ENCODE measurements at regions not wholly inside any gene's neighbourhood (a gene's known extent, or its start where the extent isn't known, plus 50 kb on each side); places are given as distances from the start of the nearest gene placed in this dataset.

DNA sequence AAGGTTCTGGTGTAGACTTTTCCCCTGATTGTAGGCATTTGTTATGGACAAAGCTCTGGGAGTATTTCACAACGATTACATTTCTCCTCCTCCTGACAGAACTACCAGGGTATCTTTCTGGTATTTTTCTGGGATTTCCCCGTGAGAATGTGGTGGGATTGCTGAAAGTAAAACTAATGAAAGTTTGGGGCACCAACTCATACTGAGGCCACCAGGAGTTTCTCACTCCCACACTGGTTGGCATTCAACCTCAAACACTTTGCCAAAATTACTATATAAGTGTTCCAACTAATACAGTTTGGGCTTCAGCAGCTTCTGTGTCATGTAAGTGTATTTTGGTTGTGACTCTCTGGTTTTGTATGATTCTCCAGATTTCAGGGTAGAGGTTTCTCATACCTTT lies 855.1 kb downstream of the GLUD2 start:
- ATAC-seq (no peak), DNase-seq (no peak)
- 34% methylated on average over 2 of the region's 2 CpGs for WGBS (ENCODE audit: insufficient coverage, low coverage, low lambda C conversion rate, missing lambda C conversion rate)
- no peaks in the 10 kb centered on the region for H3K9me3 ChIP-seq
- H3K27me3 ChIP-seq, result no peaks in the 10 kb centered on the region
- H3K27ac ChIP-seq, result no peak overlapping the region
- H3K4me1 ChIP-seq, result no peaks in the 10 kb centered on the region
- intact Hi-C loops (cut with DNase I), result no loop called here
- no peaks in the 10 kb centered on the region for H3K36me3 ChIP-seq
- no peak overlapping the region for H3K4me3 ChIP-seq
- TF ChIP-seq CTCF (IDR thresholded peaks at IDR 0.05), result no peak
- TF ChIP-seq POLR2A (IDR thresholded peaks at IDR 0.05), result no peak

- H3K27ac ChIP-seq, result no peak overlapping the region
- ATAC-seq (no peak), DNase-seq (no peak)
- H3K36me3 ChIP-seq, result no peaks in the 10 kb centered on the region
- no peaks in the 10 kb centered on the region for H3K4me1 ChIP-seq
- TF ChIP-seq CTCF (IDR thresholded peaks at IDR 0.05), result no peak
- TF ChIP-seq POLR2A (IDR thresholded peaks at IDR 0.05), result no peak
- no peak overlapping the region for H3K4me3 ChIP-seq
- H3K27me3 ChIP-seq, result no peaks in the 10 kb centered on the region
- H3K9me3 ChIP-seq, result no peaks in the 10 kb centered on the region
- WGBS (ENCODE audit: insufficient coverage, low coverage, low lambda C conversion rate, missing lambda C conversion rate), result 45% methylated on average over 4 of the region's 7 CpGs
- intact Hi-C loops (cut with DNase I), result no loop called here
These were observed 856.6 kb downstream of the GLUD2 start for GRCh38 chrX:121903961-121904360.

DNA sequence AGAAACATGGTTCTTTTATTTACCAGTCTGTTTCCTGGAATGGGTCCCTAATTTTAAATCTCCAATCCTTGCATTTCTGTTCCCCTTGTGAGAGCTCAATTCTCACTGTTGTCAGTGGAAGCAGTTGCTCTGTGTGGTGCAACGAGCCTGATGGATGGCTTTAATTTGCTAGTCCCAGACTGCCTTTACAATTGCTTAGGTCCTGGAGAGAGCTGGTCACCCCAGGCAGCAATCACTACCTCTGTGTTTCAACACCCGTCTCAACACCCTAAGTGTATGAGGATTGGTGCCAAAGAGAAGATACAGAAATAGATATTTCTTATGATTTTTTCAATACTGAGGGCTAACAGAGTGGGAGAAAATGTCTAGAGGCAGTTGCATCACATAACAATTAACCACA lies 873.8 kb downstream of the GLUD2 start:
- TF ChIP-seq CTCF (IDR thresholded peaks at IDR 0.05) (no peak), POLR2A (IDR thresholded peaks at IDR 0.05) (no peak)
- Histone ChIP-seq H3K4me3 (no peak overlapping the region), H3K27ac (no peak overlapping the region), H3K27me3 (no peaks in the 10 kb centered on the region), H3K9me3 (no peaks in the 10 kb centered on the region), H3K4me1 (no peaks in the 10 kb centered on the region), H3K36me3 (no peaks in the 10 kb centered on the region)
- 19% methylated on average over 2 of the region's 2 CpGs for WGBS (ENCODE audit: insufficient coverage, low coverage, low lambda C conversion rate, missing lambda C conversion rate)
- ATAC-seq (no peak), DNase-seq (no peak)
- intact Hi-C loops (cut with DNase I), result no loop called here

GRCh38 chrX:121931567-121931966 lies 884.2 kb downstream of the GLUD2 start:
- 54% methylated on average over 2 of the region's 2 CpGs for WGBS (ENCODE audit: insufficient coverage, low coverage, low lambda C conversion rate, missing lambda C conversion rate)
- intact Hi-C loops (cut with DNase I), result no loop called here
- no peak for ATAC-seq

More at GRCh38 chrX:121931567-121931966, 884.2 kb downstream of the GLUD2 start:
- DNase-seq, result no peak
- H3K4me3 ChIP-seq, result no peak overlapping the region
- TF ChIP-seq POLR2A (IDR thresholded peaks at IDR 0.05) (no peak), CTCF (IDR thresholded peaks at IDR 0.05) (no peak)
- no peaks in the 10 kb centered on the region for H3K27me3 ChIP-seq
- H3K36me3 ChIP-seq, result no peaks in the 10 kb centered on the region
- H3K4me1 ChIP-seq, result no peaks in the 10 kb centered on the region
- no peaks in the 10 kb centered on the region for H3K9me3 ChIP-seq
- H3K27ac ChIP-seq, result no peak overlapping the region
